Embryonic facial prominence (tissue), 1 donor: ENCODE measurements at regions not wholly inside any gene's neighbourhood (a gene's known extent, or its start where the extent isn't known, plus 50 kb on each side); places are given as distances from the start of the nearest gene placed in this dataset.

ENCODE experiments used
- DNase-seq: peaks from one replicate; pipeline ENCODE4 v3.0.0-alpha.2; 2016; ENCODE audit errors: extremely low spot score

GRCh38 chr18:72187956-72188355 is 356.2 kb downstream of the CBLN2 start:
- no peak for DNase-seq

- no peak for DNase-seq
These were observed 362.8 kb downstream of the CBLN2 start for GRCh38 chr18:72181241-72181764.

GRCh38 chr18:72180689-72181088 is 363.5 kb downstream of the CBLN2 start:
- no peak for DNase-seq

- DNase-seq, result no peak
These were observed 369.0 kb downstream of the CBLN2 start for GRCh38 chr18:72174972-72175649.

- no peak for DNase-seq
These were observed 372.5 kb downstream of the CBLN2 start for GRCh38 chr18:72171596-72171995.

GRCh38 chr18:72161691-72162090 is 382.5 kb downstream of the CBLN2 start:
- DNase-seq, result no peak

- no peak for DNase-seq
These were observed 383.4 kb downstream of the CBLN2 start for GRCh38 chr18:72160510-72161445.

- DNase-seq, result no peak
These were observed 388.8 kb downstream of the CBLN2 start for GRCh38 chr18:72155327-72155726.

- DNase-seq, result no peak
These were observed 389.2 kb downstream of the CBLN2 start for GRCh38 chr18:72154926-72155325.

- no peak for DNase-seq
These were observed 391.2 kb downstream of the CBLN2 start for GRCh38 chr18:72152935-72153334.

- no peak for DNase-seq
These were observed 396.3 kb downstream of the CBLN2 start for GRCh38 chr18:72147830-72148229.

- no peak for DNase-seq
These were observed 404.1 kb downstream of the CBLN2 start for GRCh38 chr18:72140007-72140406.

GRCh38 chr18:72128649-72129048 is 415.5 kb downstream of the CBLN2 start:
- DNase-seq, result no peak

GRCh38 chr18:72122103-72122502 is 422.0 kb downstream of the CBLN2 start:
- DNase-seq, result no peak

GRCh38 chr18:72119082-72119481 is 425.1 kb downstream of the CBLN2 start:
- no peak for DNase-seq

- no peak for DNase-seq
These were observed 429.1 kb downstream of the CBLN2 start for GRCh38 chr18:72114801-72115594.

GRCh38 chr18:72107647-72108383 is 436.3 kb downstream of the CBLN2 start:
- DNase-seq, result peak; percentile 11

GRCh38 chr18:72104851-72105250 is 439.3 kb downstream of the CBLN2 start:
- DNase-seq, result no peak

GRCh38 chr18:72102412-72102811 is 441.7 kb downstream of the CBLN2 start:
- DNase-seq, result no peak

GRCh38 chr18:72100465-72101004 is 443.6 kb downstream of the CBLN2 start:
- DNase-seq, result no peak

GRCh38 chr18:72091369-72091768 is 452.8 kb downstream of the CBLN2 start:
- DNase-seq, result no peak
